Mucosa of stomach (tissue), 1 donor: ENCODE measurements at regions not wholly inside any gene's neighbourhood (a gene's known extent, or its start where the extent isn't known, plus 50 kb on each side); places are given as distances from the start of the nearest gene placed in this dataset.
"Not testable (repeated sequence)": the region's sequence is repeated elsewhere in the genome, so short reads cannot be mapped to it uniquely, and the experiment has no call there.

Experiments used
- H3K27me3 ChIP-seq: one replicate; pipeline ENCODE4 v1.7.0; 2013; ENCODE audit warnings: mild to moderate bottlenecking, low read length; ENCODE audit not compliant: control insufficient read depth, insufficient read depth
- H3K36me3 ChIP-seq: one replicate; pipeline ENCODE4 v1.7.0; 2013; ENCODE audit warnings: low read length; ENCODE audit not compliant: control insufficient read depth, insufficient read depth
- H3K4me1 ChIP-seq: one replicate; pipeline ENCODE4 v1.7.0; 2013; ENCODE audit warnings: mild to moderate bottlenecking, low read length; ENCODE audit not compliant: control insufficient read depth, insufficient read depth
- H3K4me3 ChIP-seq: one replicate; pipeline ENCODE4 v1.7.0; 2013; ENCODE audit warnings: low read length
- H3K9ac ChIP-seq: one replicate; pipeline ENCODE4 v1.7.0; 2013; ENCODE audit warnings: mild to moderate bottlenecking, low read length, moderate library complexity
- H3K9me3 ChIP-seq: one replicate; pipeline ENCODE4 v1.7.0; 2013; ENCODE audit warnings: mild to moderate bottlenecking, low read length, moderate library complexity; ENCODE audit not compliant: control insufficient read depth
- donor health status: Pancreatic carcinoma.

- Histone ChIP-seq H3K9me3 (no peaks in the 10 kb centered on the region), H3K36me3 (no peaks in the 10 kb centered on the region), H3K27me3 (no peaks in the 10 kb centered on the region), H3K4me1 (no peaks in the 10 kb centered on the region), H3K4me3 (no peak overlapping the region), H3K9ac (no peak overlapping the region)
Measured at GRCh38 chr1:222181191-222181590, 366.7 kb downstream of the HHIPL2 start.

- not testable (repeated sequence) for H3K9me3 ChIP-seq, H3K9ac ChIP-seq, H3K4me3 ChIP-seq, H3K4me1 ChIP-seq, H3K36me3 ChIP-seq, H3K27me3 ChIP-seq
Measured at GRCh38 chr1:222177496-222177895, 370.4 kb downstream of the HHIPL2 start.

GRCh38 chr1:222171005-222171404, 376.9 kb downstream of the HHIPL2 start:
- Histone ChIP-seq H3K27me3 (no peaks in the 10 kb centered on the region), H3K36me3 (no peaks in the 10 kb centered on the region), H3K9ac (no peak overlapping the region), H3K9me3 (no peaks in the 10 kb centered on the region), H3K4me1 (no peaks in the 10 kb centered on the region), H3K4me3 (no peak overlapping the region)

- H3K9ac ChIP-seq, result no peak overlapping the region
- no peaks in the 10 kb centered on the region for H3K9me3 ChIP-seq
- H3K27me3 ChIP-seq, result no peaks in the 10 kb centered on the region
- no peak overlapping the region for H3K4me3 ChIP-seq
- no peaks in the 10 kb centered on the region for H3K4me1 ChIP-seq
- H3K36me3 ChIP-seq, result no peaks in the 10 kb centered on the region
Measured at GRCh38 chr1:222168621-222169020, 379.3 kb downstream of the HHIPL2 start.

- Histone ChIP-seq H3K4me1 (no peaks in the 10 kb centered on the region), H3K4me3 (no peak overlapping the region), H3K9ac (no peak overlapping the region), H3K27me3 (no peaks in the 10 kb centered on the region), H3K36me3 (no peaks in the 10 kb centered on the region), H3K9me3 (no peaks in the 10 kb centered on the region)
Measured at GRCh38 chr1:222167896-222168295, 380.0 kb downstream of the HHIPL2 start.

- Histone ChIP-seq H3K36me3 (no peaks in the 10 kb centered on the region), H3K9ac (no peak overlapping the region), H3K4me1 (no peaks in the 10 kb centered on the region), H3K9me3 (no peaks in the 10 kb centered on the region), H3K27me3 (no peaks in the 10 kb centered on the region), H3K4me3 (no peak overlapping the region)
Measured at GRCh38 chr1:222167111-222167510, 380.8 kb downstream of the HHIPL2 start.

- H3K27me3 ChIP-seq, result no peaks in the 10 kb centered on the region
- no peak overlapping the region for H3K9ac ChIP-seq
Measured at GRCh38 chr1:222165629-222166028, 382.3 kb downstream of the HHIPL2 start.

GRCh38 chr1:222163895-222164294, 384.0 kb downstream of the HHIPL2 start:
- H3K9me3 ChIP-seq, result no peaks in the 10 kb centered on the region
- H3K27me3 ChIP-seq, result no peaks in the 10 kb centered on the region
- no peaks in the 10 kb centered on the region for H3K4me1 ChIP-seq
- H3K9ac ChIP-seq, result no peak overlapping the region
- no peak overlapping the region for H3K4me3 ChIP-seq
- H3K36me3 ChIP-seq, result no peaks in the 10 kb centered on the region

More at GRCh38 chr1:222165629-222166028, 382.3 kb downstream of the HHIPL2 start:
- no peaks in the 10 kb centered on the region for H3K4me1 ChIP-seq
- no peaks in the 10 kb centered on the region for H3K9me3 ChIP-seq
- H3K36me3 ChIP-seq, result no peaks in the 10 kb centered on the region
- no peak overlapping the region for H3K4me3 ChIP-seq

GRCh38 chr1:222161676-222162075, 386.2 kb downstream of the HHIPL2 start:
- H3K27me3 ChIP-seq, result no peaks in the 10 kb centered on the region
- no peaks in the 10 kb centered on the region for H3K4me1 ChIP-seq
- no peak overlapping the region for H3K9ac ChIP-seq
- H3K4me3 ChIP-seq, result no peak overlapping the region
- H3K36me3 ChIP-seq, result no peaks in the 10 kb centered on the region
- no peaks in the 10 kb centered on the region for H3K9me3 ChIP-seq

- Histone ChIP-seq H3K36me3 (no peaks in the 10 kb centered on the region), H3K27me3 (no peaks in the 10 kb centered on the region), H3K4me3 (no peak overlapping the region), H3K4me1 (no peaks in the 10 kb centered on the region), H3K9ac (no peak overlapping the region), H3K9me3 (no peaks in the 10 kb centered on the region)
Measured at GRCh38 chr1:222157612-222158011, 390.3 kb downstream of the HHIPL2 start.

- no peak overlapping the region for H3K4me3 ChIP-seq
- H3K9me3 ChIP-seq, result no peaks in the 10 kb centered on the region
- no peaks in the 10 kb centered on the region for H3K36me3 ChIP-seq
- no peak overlapping the region for H3K9ac ChIP-seq
- H3K27me3 ChIP-seq, result no peaks in the 10 kb centered on the region
- no peaks in the 10 kb centered on the region for H3K4me1 ChIP-seq
Measured at GRCh38 chr1:222140206-222140605, 398.3 kb upstream of the DUSP10 start.

GRCh38 chr1:222138095-222138494, 396.2 kb upstream of the DUSP10 start:
- Histone ChIP-seq H3K4me3 (no peak overlapping the region), H3K9me3 (no peaks in the 10 kb centered on the region)

GRCh38 chr1:222136869-222137268, 395.0 kb upstream of the DUSP10 start:
- Histone ChIP-seq H3K4me3 (no peak overlapping the region), H3K9me3 (no peaks in the 10 kb centered on the region), H3K27me3 (no peaks in the 10 kb centered on the region), H3K36me3 (no peaks in the 10 kb centered on the region), H3K9ac (no peak overlapping the region), H3K4me1 (no peaks in the 10 kb centered on the region)

More at GRCh38 chr1:222138095-222138494, 396.2 kb upstream of the DUSP10 start:
- Histone ChIP-seq H3K4me1 (no peaks in the 10 kb centered on the region), H3K36me3 (no peaks in the 10 kb centered on the region), H3K27me3 (no peaks in the 10 kb centered on the region), H3K9ac (no peak overlapping the region)
